ENCODE measurements at regions not wholly inside any gene's neighbourhood (a gene's known extent, or its start where the extent isn't known, plus 50 kb on each side); places are given as distances from the start of the nearest gene placed in this dataset.

GRCh38 chr13:99875391-99875790 lies 96.2 kb downstream of the ZIC5 start:
- TF ChIP-seq, protein P1, sequence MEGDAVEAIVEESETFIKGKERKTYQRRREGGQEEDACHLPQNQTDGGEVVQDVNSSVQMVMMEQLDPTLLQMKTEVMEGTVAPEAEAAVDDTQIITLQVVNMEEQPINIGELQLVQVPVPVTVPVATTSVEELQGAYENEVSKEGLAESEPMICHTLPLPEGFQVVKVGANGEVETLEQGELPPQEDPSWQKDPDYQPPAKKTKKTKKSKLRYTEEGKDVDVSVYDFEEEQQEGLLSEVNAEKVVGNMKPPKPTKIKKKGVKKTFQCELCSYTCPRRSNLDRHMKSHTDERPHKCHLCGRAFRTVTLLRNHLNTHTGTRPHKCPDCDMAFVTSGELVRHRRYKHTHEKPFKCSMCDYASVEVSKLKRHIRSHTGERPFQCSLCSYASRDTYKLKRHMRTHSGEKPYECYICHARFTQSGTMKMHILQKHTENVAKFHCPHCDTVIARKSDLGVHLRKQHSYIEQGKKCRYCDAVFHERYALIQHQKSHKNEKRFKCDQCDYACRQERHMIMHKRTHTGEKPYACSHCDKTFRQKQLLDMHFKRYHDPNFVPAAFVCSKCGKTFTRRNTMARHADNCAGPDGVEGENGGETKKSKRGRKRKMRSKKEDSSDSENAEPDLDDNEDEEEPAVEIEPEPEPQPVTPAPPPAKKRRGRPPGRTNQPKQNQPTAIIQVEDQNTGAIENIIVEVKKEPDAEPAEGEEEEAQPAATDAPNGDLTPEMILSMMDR (IDR thresholded peaks at IDR 0.05): no peak
- no peak for TF ChIP-seq POLR2A (IDR thresholded peaks at IDR 0.05)

Data from uterus (tissue), 2 donors.